ENCODE measurements at regions not wholly inside any gene's neighbourhood (a gene's known extent, or its start where the extent isn't known, plus 50 kb on each side); places are given as distances from the start of the nearest gene placed in this dataset.

- H3K4me3 ChIP-seq (ENCODE audit: low read length), result no peak overlapping the region
- no peak overlapping the region for H3K27ac ChIP-seq (ENCODE audit: low read length)
- no peaks in the 10 kb centered on the region for H3K4me1 ChIP-seq (ENCODE audit: control insufficient read depth, low read depth, low read length)
- no peaks in the 10 kb centered on the region for H3K9me3 ChIP-seq (ENCODE audit: control insufficient read depth, low read depth, low read length)
- no peaks in the 10 kb centered on the region for H3K36me3 ChIP-seq (ENCODE audit: control insufficient read depth, low read depth, low read length)
- no peak overlapping the region for H3K9ac ChIP-seq (ENCODE audit: low read length)
- H3K27me3 ChIP-seq (ENCODE audit: control insufficient read depth, insufficient read depth, low read length), result no peaks in the 10 kb centered on the region
These were observed 98.4 kb upstream of the DUSP22 start for GRCh38 chr6:193773-194310.

GRCh38 chr6:195861-196360 lies 96.4 kb upstream of the DUSP22 start:
- H3K27me3 ChIP-seq (ENCODE audit: control insufficient read depth, insufficient read depth, low read length), result no peaks in the 10 kb centered on the region
- no peak overlapping the region for H3K27ac ChIP-seq (ENCODE audit: low read length)
- H3K36me3 ChIP-seq (ENCODE audit: control insufficient read depth, low read depth, low read length), result no peaks in the 10 kb centered on the region
- no peaks in the 10 kb centered on the region for H3K9me3 ChIP-seq (ENCODE audit: control insufficient read depth, low read depth, low read length)
- H3K4me1 ChIP-seq (ENCODE audit: control insufficient read depth, low read depth, low read length), result no peaks in the 10 kb centered on the region
- H3K9ac ChIP-seq (ENCODE audit: low read length), result no peak overlapping the region
- no peak overlapping the region for H3K4me3 ChIP-seq (ENCODE audit: low read length)

GRCh38 chr6:196543-196942 lies 95.7 kb upstream of the DUSP22 start:
- Histone ChIP-seq H3K27ac (ENCODE audit: low read length) (no peak overlapping the region), H3K9me3 (ENCODE audit: control insufficient read depth, low read depth, low read length) (no peaks in the 10 kb centered on the region), H3K36me3 (ENCODE audit: control insufficient read depth, low read depth, low read length) (no peaks in the 10 kb centered on the region), H3K9ac (ENCODE audit: low read length) (no peak overlapping the region), H3K4me1 (ENCODE audit: control insufficient read depth, low read depth, low read length) (no peaks in the 10 kb centered on the region), H3K27me3 (ENCODE audit: control insufficient read depth, insufficient read depth, low read length) (no peaks in the 10 kb centered on the region), H3K4me3 (ENCODE audit: low read length) (no peak overlapping the region)

GRCh38 chr6:203661-204060 lies 88.6 kb upstream of the DUSP22 start:
- Histone ChIP-seq H3K36me3 (ENCODE audit: control insufficient read depth, low read depth, low read length) (no peaks in the 10 kb centered on the region), H3K4me3 (ENCODE audit: low read length) (no peak overlapping the region), H3K27me3 (ENCODE audit: control insufficient read depth, insufficient read depth, low read length) (no peaks in the 10 kb centered on the region), H3K9ac (ENCODE audit: low read length) (no peak overlapping the region), H3K27ac (ENCODE audit: low read length) (no peak overlapping the region), H3K4me1 (ENCODE audit: control insufficient read depth, low read depth, low read length) (no peaks in the 10 kb centered on the region), H3K9me3 (ENCODE audit: control insufficient read depth, low read depth, low read length) (no peaks in the 10 kb centered on the region)

GRCh38 chr6:206264-206663 lies 86.0 kb upstream of the DUSP22 start:
- no peaks in the 10 kb centered on the region for H3K27me3 ChIP-seq (ENCODE audit: control insufficient read depth, insufficient read depth, low read length)
- no peaks in the 10 kb centered on the region for H3K4me1 ChIP-seq (ENCODE audit: control insufficient read depth, low read depth, low read length)
- no peaks in the 10 kb centered on the region for H3K36me3 ChIP-seq (ENCODE audit: control insufficient read depth, low read depth, low read length)
- H3K9ac ChIP-seq (ENCODE audit: low read length), result no peak overlapping the region
- no peak overlapping the region for H3K27ac ChIP-seq (ENCODE audit: low read length)
- H3K9me3 ChIP-seq (ENCODE audit: control insufficient read depth, low read depth, low read length), result no peaks in the 10 kb centered on the region
- H3K4me3 ChIP-seq (ENCODE audit: low read length), result no peak overlapping the region

GRCh38 chr6:208364-208763 lies 83.9 kb upstream of the DUSP22 start:
- Histone ChIP-seq H3K36me3 (ENCODE audit: control insufficient read depth, low read depth, low read length) (no peaks in the 10 kb centered on the region), H3K9me3 (ENCODE audit: control insufficient read depth, low read depth, low read length) (no peaks in the 10 kb centered on the region), H3K4me3 (ENCODE audit: low read length) (no peak overlapping the region), H3K27me3 (ENCODE audit: control insufficient read depth, insufficient read depth, low read length) (no peaks in the 10 kb centered on the region), H3K9ac (ENCODE audit: low read length) (no peak overlapping the region), H3K4me1 (ENCODE audit: control insufficient read depth, low read depth, low read length) (no peaks in the 10 kb centered on the region), H3K27ac (ENCODE audit: low read length) (no peak overlapping the region)

GRCh38 chr6:208938-209337 lies 83.3 kb upstream of the DUSP22 start:
- no peaks in the 10 kb centered on the region for H3K27me3 ChIP-seq (ENCODE audit: control insufficient read depth, insufficient read depth, low read length)
- no peak overlapping the region for H3K4me3 ChIP-seq (ENCODE audit: low read length)
- H3K36me3 ChIP-seq (ENCODE audit: control insufficient read depth, low read depth, low read length), result no peaks in the 10 kb centered on the region
- H3K9me3 ChIP-seq (ENCODE audit: control insufficient read depth, low read depth, low read length), result peaks cover under 1% of the 10 kb centered on the region
- H3K27ac ChIP-seq (ENCODE audit: low read length), result no peak overlapping the region
- H3K9ac ChIP-seq (ENCODE audit: low read length), result no peak overlapping the region
- H3K4me1 ChIP-seq (ENCODE audit: control insufficient read depth, low read depth, low read length), result no peaks in the 10 kb centered on the region

- Histone ChIP-seq H3K36me3 (ENCODE audit: control insufficient read depth, low read depth, low read length) (no peaks in the 10 kb centered on the region), H3K4me1 (ENCODE audit: control insufficient read depth, low read depth, low read length) (no peaks in the 10 kb centered on the region), H3K4me3 (ENCODE audit: low read length) (no peak overlapping the region), H3K27ac (ENCODE audit: low read length) (no peak overlapping the region), H3K9me3 (ENCODE audit: control insufficient read depth, low read depth, low read length) (peaks cover 3% of the 10 kb centered on the region), H3K9ac (ENCODE audit: low read length) (no peak overlapping the region), H3K27me3 (ENCODE audit: control insufficient read depth, insufficient read depth, low read length) (no peaks in the 10 kb centered on the region)
These were observed 82.7 kb upstream of the DUSP22 start for GRCh38 chr6:209432-210103.

GRCh38 chr6:210104-210456 lies 82.2 kb upstream of the DUSP22 start:
- Histone ChIP-seq H3K36me3 (ENCODE audit: control insufficient read depth, low read depth, low read length) (no peaks in the 10 kb centered on the region), H3K27ac (ENCODE audit: low read length) (no peak overlapping the region), H3K4me1 (ENCODE audit: control insufficient read depth, low read depth, low read length) (no peaks in the 10 kb centered on the region), H3K4me3 (ENCODE audit: low read length) (no peak overlapping the region), H3K9ac (ENCODE audit: low read length) (no peak overlapping the region), H3K9me3 (ENCODE audit: control insufficient read depth, low read depth, low read length) (peaks cover 3% of the 10 kb centered on the region), H3K27me3 (ENCODE audit: control insufficient read depth, insufficient read depth, low read length) (no peaks in the 10 kb centered on the region)

GRCh38 chr6:210778-211374 lies 81.4 kb upstream of the DUSP22 start:
- no peak overlapping the region for H3K4me3 ChIP-seq (ENCODE audit: low read length)
- no peaks in the 10 kb centered on the region for H3K27me3 ChIP-seq (ENCODE audit: control insufficient read depth, insufficient read depth, low read length)
- H3K36me3 ChIP-seq (ENCODE audit: control insufficient read depth, low read depth, low read length), result no peaks in the 10 kb centered on the region
- H3K4me1 ChIP-seq (ENCODE audit: control insufficient read depth, low read depth, low read length), result no peaks in the 10 kb centered on the region
- H3K27ac ChIP-seq (ENCODE audit: low read length), result no peak overlapping the region
- peaks cover 3% of the 10 kb centered on the region for H3K9me3 ChIP-seq (ENCODE audit: control insufficient read depth, low read depth, low read length)
- H3K9ac ChIP-seq (ENCODE audit: low read length), result no peak overlapping the region

GRCh38 chr6:211871-212497 lies 80.3 kb upstream of the DUSP22 start:
- Histone ChIP-seq H3K4me1 (ENCODE audit: control insufficient read depth, low read depth, low read length) (no peaks in the 10 kb centered on the region), H3K27ac (ENCODE audit: low read length) (no peak overlapping the region), H3K36me3 (ENCODE audit: control insufficient read depth, low read depth, low read length) (no peaks in the 10 kb centered on the region), H3K27me3 (ENCODE audit: control insufficient read depth, insufficient read depth, low read length) (no peaks in the 10 kb centered on the region), H3K4me3 (ENCODE audit: low read length) (no peak overlapping the region), H3K9ac (ENCODE audit: low read length) (no peak overlapping the region), H3K9me3 (ENCODE audit: control insufficient read depth, low read depth, low read length) (peaks cover 3% of the 10 kb centered on the region)
